ENCODE measurements at regions not wholly inside any gene's neighbourhood (a gene's known extent, or its start where the extent isn't known, plus 50 kb on each side); places are given as distances from the start of the nearest gene placed in this dataset.

DNA sequence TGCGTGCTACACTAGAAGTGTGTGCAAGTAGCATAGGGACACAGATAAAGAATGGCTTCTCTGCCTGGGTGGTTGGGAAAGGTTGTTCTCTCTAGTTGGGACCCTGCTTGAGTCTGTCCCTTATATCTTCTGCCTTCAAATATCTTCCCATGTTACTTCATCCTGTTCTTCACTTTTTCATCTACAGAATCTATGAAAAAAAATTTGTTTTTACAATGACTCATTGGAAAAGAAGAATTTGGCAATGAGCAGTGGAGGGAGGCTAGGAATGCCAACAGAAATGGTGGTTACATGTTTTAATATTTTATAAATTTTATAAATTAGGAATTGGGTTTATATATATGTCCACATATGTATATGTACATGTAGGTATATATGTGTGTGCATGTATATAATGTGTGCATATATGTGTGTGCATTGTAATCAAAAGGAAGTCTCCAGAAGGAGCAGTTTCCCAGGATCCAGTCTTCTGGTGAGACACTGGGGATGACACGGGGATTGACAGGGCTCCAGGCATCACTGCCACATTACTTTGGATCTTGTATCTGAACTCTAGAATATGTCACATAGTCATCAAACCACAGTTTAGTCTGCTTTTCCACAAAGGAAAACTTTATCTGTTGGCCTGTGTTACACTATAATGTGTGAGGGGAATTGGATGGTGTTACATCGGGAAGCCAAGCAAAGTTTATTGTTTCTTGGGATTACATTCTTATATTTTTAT, 75.3 kb upstream of the RIPOR2 start:
- TF ChIP-seq POLR2A (IDR thresholded peaks at IDR 0.05) = no peak
- TF ChIP-seq, protein P1, sequence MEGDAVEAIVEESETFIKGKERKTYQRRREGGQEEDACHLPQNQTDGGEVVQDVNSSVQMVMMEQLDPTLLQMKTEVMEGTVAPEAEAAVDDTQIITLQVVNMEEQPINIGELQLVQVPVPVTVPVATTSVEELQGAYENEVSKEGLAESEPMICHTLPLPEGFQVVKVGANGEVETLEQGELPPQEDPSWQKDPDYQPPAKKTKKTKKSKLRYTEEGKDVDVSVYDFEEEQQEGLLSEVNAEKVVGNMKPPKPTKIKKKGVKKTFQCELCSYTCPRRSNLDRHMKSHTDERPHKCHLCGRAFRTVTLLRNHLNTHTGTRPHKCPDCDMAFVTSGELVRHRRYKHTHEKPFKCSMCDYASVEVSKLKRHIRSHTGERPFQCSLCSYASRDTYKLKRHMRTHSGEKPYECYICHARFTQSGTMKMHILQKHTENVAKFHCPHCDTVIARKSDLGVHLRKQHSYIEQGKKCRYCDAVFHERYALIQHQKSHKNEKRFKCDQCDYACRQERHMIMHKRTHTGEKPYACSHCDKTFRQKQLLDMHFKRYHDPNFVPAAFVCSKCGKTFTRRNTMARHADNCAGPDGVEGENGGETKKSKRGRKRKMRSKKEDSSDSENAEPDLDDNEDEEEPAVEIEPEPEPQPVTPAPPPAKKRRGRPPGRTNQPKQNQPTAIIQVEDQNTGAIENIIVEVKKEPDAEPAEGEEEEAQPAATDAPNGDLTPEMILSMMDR (IDR thresholded peaks at IDR 0.05) = no peak
- TF ChIP-seq POLR2AphosphoS5 (IDR thresholded peaks at IDR 0.05) = no peak
